ENCODE measurements at regions not wholly inside any gene's neighbourhood (a gene's known extent, or its start where the extent isn't known, plus 50 kb on each side); places are given as distances from the start of the nearest gene placed in this dataset.

DNA sequence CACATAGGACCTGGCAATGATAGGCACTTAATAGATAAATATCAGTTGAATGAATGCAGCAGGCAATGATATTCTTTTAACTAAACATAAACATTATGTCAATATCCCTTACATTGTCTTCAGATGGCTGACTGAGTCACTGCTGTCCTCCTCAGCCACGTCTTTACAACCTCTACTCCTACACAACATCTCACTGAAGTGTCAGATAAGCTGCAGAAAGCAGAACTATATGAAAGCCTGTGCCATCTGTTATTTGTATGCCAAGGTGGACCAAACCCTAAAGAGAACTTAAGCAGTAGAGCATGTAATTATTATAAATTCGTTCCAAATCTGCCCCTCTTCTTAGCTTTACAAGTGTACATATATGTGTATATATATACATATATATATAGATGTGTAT, 271.2 kb downstream of the RASEF start:
- CTCF ChIA-PET, result no interaction called here
- H3K27ac Mint-ChIP-seq, result no peak overlapping the region
- Histone ChIP-seq H3K27me3 (replicated peaks in 1 of 4; ENCODE audit: control extremely low read depth in 1 of 4, control insufficient read depth in 3 of 4, insufficient read depth in 4 of 4, low read length in 3 of 4) (no peaks in the 10 kb centered on the region), H2AFZ (ENCODE audit: insufficient read depth, low read depth, low read length, poor library complexity, severe bottlenecking) (no peak overlapping the region), H3K4me2 (replicated peaks; ENCODE audit: low read depth, low read length, poor library complexity, severe bottlenecking) (no peak overlapping the region), H4K20me1 (ENCODE audit: control insufficient read depth, insufficient read depth, low read length, poor library complexity, severe bottlenecking) (no peaks in the 10 kb centered on the region), H3K9me3 (ENCODE audit: control extremely low read depth in 1 of 3, control insufficient read depth in 2 of 3, insufficient read depth in 1 of 3, low read length in 2 of 3) (no peaks in the 10 kb centered on the region), H3K4me3 (ENCODE audit: control extremely low read depth in 1 of 5, extremely low read depth in 1 of 5, insufficient read depth in 1 of 5, low read depth in 2 of 5, low read length in 4 of 5) (no peak overlapping the region), H3K9ac (ENCODE audit: low read length) (no peak overlapping the region), H3K4me1 (ENCODE audit: control insufficient read depth in 2 of 2, insufficient read depth in 2 of 2, low read length in 2 of 2) (no peaks in the 10 kb centered on the region), H3K36me3 (replicated peaks in 1 of 2; ENCODE audit: control extremely low read depth in 1 of 2, control insufficient read depth in 1 of 2, extremely low read depth in 1 of 2, insufficient read depth in 2 of 2, low read length in 1 of 2) (no peaks in the 10 kb centered on the region), H3K27ac (ENCODE audit: low read length in 2 of 2) (no peak overlapping the region), H3K79me2 (ENCODE audit: control insufficient read depth, insufficient read depth, low read length) (no peaks in the 10 kb centered on the region)
- no peak for DNase-seq
- no peak for ATAC-seq (ENCODE audit: low read depth)
- no peak overlapping the region for H3K4me3 Mint-ChIP-seq
- no peaks in the 10 kb centered on the region for H3K4me1 Mint-ChIP-seq
- TF ChIP-seq, protein P1, sequence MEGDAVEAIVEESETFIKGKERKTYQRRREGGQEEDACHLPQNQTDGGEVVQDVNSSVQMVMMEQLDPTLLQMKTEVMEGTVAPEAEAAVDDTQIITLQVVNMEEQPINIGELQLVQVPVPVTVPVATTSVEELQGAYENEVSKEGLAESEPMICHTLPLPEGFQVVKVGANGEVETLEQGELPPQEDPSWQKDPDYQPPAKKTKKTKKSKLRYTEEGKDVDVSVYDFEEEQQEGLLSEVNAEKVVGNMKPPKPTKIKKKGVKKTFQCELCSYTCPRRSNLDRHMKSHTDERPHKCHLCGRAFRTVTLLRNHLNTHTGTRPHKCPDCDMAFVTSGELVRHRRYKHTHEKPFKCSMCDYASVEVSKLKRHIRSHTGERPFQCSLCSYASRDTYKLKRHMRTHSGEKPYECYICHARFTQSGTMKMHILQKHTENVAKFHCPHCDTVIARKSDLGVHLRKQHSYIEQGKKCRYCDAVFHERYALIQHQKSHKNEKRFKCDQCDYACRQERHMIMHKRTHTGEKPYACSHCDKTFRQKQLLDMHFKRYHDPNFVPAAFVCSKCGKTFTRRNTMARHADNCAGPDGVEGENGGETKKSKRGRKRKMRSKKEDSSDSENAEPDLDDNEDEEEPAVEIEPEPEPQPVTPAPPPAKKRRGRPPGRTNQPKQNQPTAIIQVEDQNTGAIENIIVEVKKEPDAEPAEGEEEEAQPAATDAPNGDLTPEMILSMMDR (IDR thresholded peaks at IDR 0.05), result no peak
- TF ChIP-seq EZH2 (IDR thresholded peaks at IDR 0.05; ENCODE audit: borderline replicate concordance, insufficient read depth, low read depth, low read length, poor library complexity, severe bottlenecking), result no peak
- no peaks in the 10 kb centered on the region for H3K27me3 Mint-ChIP-seq
- intact Hi-C loops (cut with micrococcal nuclease), result no loop called here
- 0% methylated on average over 1 of the region's 2 CpGs for WGBS (ENCODE audit: insufficient coverage)
- no peaks in the 10 kb centered on the region for H3K9me3 Mint-ChIP-seq (ENCODE audit: insufficient read depth)
- POLR2A ChIA-PET, result no interaction called here

- DNase-seq (no peak), ATAC-seq (ENCODE audit: low read depth) (no peak)
- Histone ChIP-seq H2AFZ (ENCODE audit: insufficient read depth, low read depth, low read length, poor library complexity, severe bottlenecking) (no peak overlapping the region), H3K4me1 (ENCODE audit: control insufficient read depth in 2 of 2, insufficient read depth in 2 of 2, low read length in 2 of 2) (no peaks in the 10 kb centered on the region), H3K4me2 (replicated peaks; ENCODE audit: low read depth, low read length, poor library complexity, severe bottlenecking) (no peak overlapping the region), H3K9ac (ENCODE audit: low read length) (no peak overlapping the region), H3K36me3 (replicated peaks in 1 of 2; ENCODE audit: control extremely low read depth in 1 of 2, control insufficient read depth in 1 of 2, extremely low read depth in 1 of 2, insufficient read depth in 2 of 2, low read length in 1 of 2) (no peaks in the 10 kb centered on the region), H3K27me3 (replicated peaks in 1 of 4; ENCODE audit: control extremely low read depth in 1 of 4, control insufficient read depth in 3 of 4, insufficient read depth in 4 of 4, low read length in 3 of 4) (no peaks in the 10 kb centered on the region), H3K9me3 (ENCODE audit: control extremely low read depth in 1 of 3, control insufficient read depth in 2 of 3, insufficient read depth in 1 of 3, low read length in 2 of 3) (no peaks in the 10 kb centered on the region), H3K79me2 (ENCODE audit: control insufficient read depth, insufficient read depth, low read length) (no peaks in the 10 kb centered on the region), H3K4me3 (ENCODE audit: control extremely low read depth in 1 of 5, extremely low read depth in 1 of 5, insufficient read depth in 1 of 5, low read depth in 2 of 5, low read length in 4 of 5) (no peak overlapping the region), H4K20me1 (ENCODE audit: control insufficient read depth, insufficient read depth, low read length, poor library complexity, severe bottlenecking) (no peaks in the 10 kb centered on the region), H3K27ac (ENCODE audit: low read length in 2 of 2) (no peak overlapping the region)
- Mint-ChIP-seq H3K27ac (no peak overlapping the region), H3K9me3 (ENCODE audit: insufficient read depth) (no peaks in the 10 kb centered on the region), H3K4me1 (no peaks in the 10 kb centered on the region), H3K27me3 (no peaks in the 10 kb centered on the region), H3K4me3 (no peak overlapping the region)
- ChIA-PET CTCF (no interaction called here), POLR2A (no interaction called here)
- TF ChIP-seq, protein P1 (IDR thresholded peaks at IDR 0.05), result no peak
- no peak for TF ChIP-seq EZH2 (IDR thresholded peaks at IDR 0.05; ENCODE audit: borderline replicate concordance, insufficient read depth, low read depth, low read length, poor library complexity, severe bottlenecking)
- intact Hi-C loops (cut with micrococcal nuclease), result no loop called here
- WGBS (ENCODE audit: insufficient coverage), result 63% methylated on average over 3 of the region's 3 CpGs
Measured at GRCh38 chr9:82797534-82797933, 265.4 kb downstream of the RASEF start.
